ENCODE measurements at regions not wholly inside any gene's neighbourhood (a gene's known extent, or its start where the extent isn't known, plus 50 kb on each side); places are given as distances from the start of the nearest gene placed in this dataset.

- peaks cover 3% of the 10 kb centered on the region for H3K9me3 Mint-ChIP-seq (ENCODE audit: unreplicated experiment)
- H3K36me3 ChIP-seq (ENCODE audit: control insufficient read depth, insufficient read depth, low read length): no peaks in the 10 kb centered on the region
- no peak for DNase-seq
- CTCF ChIA-PET: no interaction called here
- H3K36me3 Mint-ChIP-seq (ENCODE audit: insufficient read depth, unreplicated experiment): no peaks in the 10 kb centered on the region
- intact Hi-C loops (cut with micrococcal nuclease; ENCODE audit: unreplicated experiment): no loop called here
- TF ChIP-seq, protein P1, sequence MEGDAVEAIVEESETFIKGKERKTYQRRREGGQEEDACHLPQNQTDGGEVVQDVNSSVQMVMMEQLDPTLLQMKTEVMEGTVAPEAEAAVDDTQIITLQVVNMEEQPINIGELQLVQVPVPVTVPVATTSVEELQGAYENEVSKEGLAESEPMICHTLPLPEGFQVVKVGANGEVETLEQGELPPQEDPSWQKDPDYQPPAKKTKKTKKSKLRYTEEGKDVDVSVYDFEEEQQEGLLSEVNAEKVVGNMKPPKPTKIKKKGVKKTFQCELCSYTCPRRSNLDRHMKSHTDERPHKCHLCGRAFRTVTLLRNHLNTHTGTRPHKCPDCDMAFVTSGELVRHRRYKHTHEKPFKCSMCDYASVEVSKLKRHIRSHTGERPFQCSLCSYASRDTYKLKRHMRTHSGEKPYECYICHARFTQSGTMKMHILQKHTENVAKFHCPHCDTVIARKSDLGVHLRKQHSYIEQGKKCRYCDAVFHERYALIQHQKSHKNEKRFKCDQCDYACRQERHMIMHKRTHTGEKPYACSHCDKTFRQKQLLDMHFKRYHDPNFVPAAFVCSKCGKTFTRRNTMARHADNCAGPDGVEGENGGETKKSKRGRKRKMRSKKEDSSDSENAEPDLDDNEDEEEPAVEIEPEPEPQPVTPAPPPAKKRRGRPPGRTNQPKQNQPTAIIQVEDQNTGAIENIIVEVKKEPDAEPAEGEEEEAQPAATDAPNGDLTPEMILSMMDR (IDR thresholded peaks at IDR 0.05; ENCODE audit: insufficient read depth in 1 of 2, low read depth in 1 of 2, low read length in 1 of 2, severe bottlenecking in 1 of 2, unreplicated experiment in 1 of 2): no peak
- no peak overlapping the region for H3K27ac Mint-ChIP-seq (ENCODE audit: unreplicated experiment)
- no peaks in the 10 kb centered on the region for H3K4me1 Mint-ChIP-seq (ENCODE audit: low read depth, unreplicated experiment)
- no peaks in the 10 kb centered on the region for H3K27me3 Mint-ChIP-seq (ENCODE audit: insufficient read depth, unreplicated experiment)
- H3K9me3 ChIP-seq: no peaks in the 10 kb centered on the region
- H3K4me1 ChIP-seq: no peaks in the 10 kb centered on the region
- no peak overlapping the region for H3K4me3 Mint-ChIP-seq (ENCODE audit: unreplicated experiment)
- BruUV-seq (replicated peaks): no TSS peak
- POLR2A ChIA-PET: no interaction called here
- H3K4me3 ChIP-seq (ENCODE audit: low read depth, low read length): no peak overlapping the region
- H3K27me3 ChIP-seq (replicated peaks; ENCODE audit: control insufficient read depth, insufficient read depth, low read length): no peaks in the 10 kb centered on the region
These were observed 142.7 kb downstream of the ADCYAP1 start for GRCh38 chr18:1047406-1047805.

GRCh38 chr18:1048032-1048431 is 143.4 kb downstream of the ADCYAP1 start:
- BruUV-seq (replicated peaks): no TSS peak
- Mint-ChIP-seq H3K27ac (ENCODE audit: unreplicated experiment) (no peak overlapping the region), H3K4me3 (ENCODE audit: unreplicated experiment) (no peak overlapping the region), H3K27me3 (ENCODE audit: insufficient read depth, unreplicated experiment) (no peaks in the 10 kb centered on the region), H3K9me3 (ENCODE audit: unreplicated experiment) (no peaks in the 10 kb centered on the region), H3K4me1 (ENCODE audit: low read depth, unreplicated experiment) (no peaks in the 10 kb centered on the region), H3K36me3 (ENCODE audit: insufficient read depth, unreplicated experiment) (no peaks in the 10 kb centered on the region)
- intact Hi-C loops (cut with micrococcal nuclease; ENCODE audit: unreplicated experiment): no loop called here
- POLR2A ChIA-PET: no interaction called here
- Histone ChIP-seq H3K27me3 (replicated peaks; ENCODE audit: control insufficient read depth, insufficient read depth, low read length) (no peaks in the 10 kb centered on the region), H3K36me3 (ENCODE audit: control insufficient read depth, insufficient read depth, low read length) (no peaks in the 10 kb centered on the region), H3K4me3 (ENCODE audit: low read depth, low read length) (no peak overlapping the region), H3K4me1 (no peaks in the 10 kb centered on the region), H3K9me3 (no peaks in the 10 kb centered on the region)
- TF ChIP-seq, protein P1 (IDR thresholded peaks at IDR 0.05; ENCODE audit: insufficient read depth in 1 of 2, low read depth in 1 of 2, low read length in 1 of 2, severe bottlenecking in 1 of 2, unreplicated experiment in 1 of 2): no peak
- no peak for DNase-seq
- CTCF ChIA-PET: no interaction called here

GRCh38 chr18:1049173-1049572 is 144.5 kb downstream of the ADCYAP1 start:
- Histone ChIP-seq H3K36me3 (ENCODE audit: control insufficient read depth, insufficient read depth, low read length) (no peaks in the 10 kb centered on the region), H3K4me3 (ENCODE audit: low read depth, low read length) (no peak overlapping the region), H3K9me3 (no peaks in the 10 kb centered on the region), H3K4me1 (no peaks in the 10 kb centered on the region), H3K27me3 (replicated peaks; ENCODE audit: control insufficient read depth, insufficient read depth, low read length) (no peaks in the 10 kb centered on the region)
- H3K4me1 Mint-ChIP-seq (ENCODE audit: low read depth, unreplicated experiment): no peaks in the 10 kb centered on the region
- DNase-seq: no peak
- no peaks in the 10 kb centered on the region for H3K9me3 Mint-ChIP-seq (ENCODE audit: unreplicated experiment)
- H3K36me3 Mint-ChIP-seq (ENCODE audit: insufficient read depth, unreplicated experiment): no peaks in the 10 kb centered on the region
- no peak overlapping the region for H3K4me3 Mint-ChIP-seq (ENCODE audit: unreplicated experiment)
- ChIA-PET POLR2A (interaction anchor here (0.6 kb wide), 1 partner anchor 98 kb away, joined by 3 read pairs; no protein-coding TSS in a partner anchor), CTCF (no interaction called here)
- BruUV-seq (replicated peaks): no TSS peak
- intact Hi-C loops (cut with micrococcal nuclease; ENCODE audit: unreplicated experiment): no loop called here
- H3K27ac Mint-ChIP-seq (ENCODE audit: unreplicated experiment): no peak overlapping the region
- H3K27me3 Mint-ChIP-seq (ENCODE audit: insufficient read depth, unreplicated experiment): no peaks in the 10 kb centered on the region
- TF ChIP-seq, protein P1 (IDR thresholded peaks at IDR 0.05; ENCODE audit: insufficient read depth in 1 of 2, low read depth in 1 of 2, low read length in 1 of 2, severe bottlenecking in 1 of 2, unreplicated experiment in 1 of 2): no peak

Data from Caco-2 (cell line).